ENCODE measurements at regions not wholly inside any gene's neighbourhood (a gene's known extent, or its start where the extent isn't known, plus 50 kb on each side); places are given as distances from the start of the nearest gene placed in this dataset.

- CTCF ChIA-PET = interaction anchor here (1.1 to 1.6 kb wide), 3 partner anchors 9 to 17 kb away, joined by 3 to 6 read pairs (median 4); no protein-coding TSS in a partner anchor
- TF ChIP-seq CTCF (IDR thresholded peaks at IDR 0.05; ENCODE audit: control extremely low read depth, extremely low read depth, low read depth, missing control alignments) = no peak
- DNase-seq (ENCODE audit: extremely low spot score) = no peak
- POLR2A ChIA-PET = no interaction called here
These were observed 253.1 kb downstream of the NPR3 start for GRCh38 chr5:32964261-32964660.

DNA sequence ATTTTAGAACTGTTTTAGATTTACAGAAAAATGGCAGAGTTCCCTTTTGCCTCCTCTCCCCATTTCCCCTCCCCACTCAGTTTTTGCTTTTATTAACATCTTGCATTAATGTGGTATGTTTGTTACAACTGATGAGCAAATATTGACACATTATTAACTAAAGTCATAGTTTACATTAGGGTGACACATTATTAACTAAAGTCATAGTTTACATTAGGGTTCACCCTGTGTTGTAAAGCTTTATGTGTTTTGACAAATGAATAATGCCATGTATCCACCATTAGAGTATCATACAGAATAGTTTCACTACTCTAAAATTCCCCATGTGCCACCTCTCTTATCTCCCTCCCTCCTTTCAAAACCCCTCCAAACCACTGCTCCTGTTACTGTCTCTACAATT lies 262.5 kb downstream of the NPR3 start:
- ChIA-PET POLR2A (no interaction called here), CTCF (no interaction called here)
- no peak for DNase-seq (ENCODE audit: extremely low spot score)
- no peak for TF ChIP-seq CTCF (IDR thresholded peaks at IDR 0.05; ENCODE audit: control extremely low read depth, extremely low read depth, low read depth, missing control alignments)

DNA sequence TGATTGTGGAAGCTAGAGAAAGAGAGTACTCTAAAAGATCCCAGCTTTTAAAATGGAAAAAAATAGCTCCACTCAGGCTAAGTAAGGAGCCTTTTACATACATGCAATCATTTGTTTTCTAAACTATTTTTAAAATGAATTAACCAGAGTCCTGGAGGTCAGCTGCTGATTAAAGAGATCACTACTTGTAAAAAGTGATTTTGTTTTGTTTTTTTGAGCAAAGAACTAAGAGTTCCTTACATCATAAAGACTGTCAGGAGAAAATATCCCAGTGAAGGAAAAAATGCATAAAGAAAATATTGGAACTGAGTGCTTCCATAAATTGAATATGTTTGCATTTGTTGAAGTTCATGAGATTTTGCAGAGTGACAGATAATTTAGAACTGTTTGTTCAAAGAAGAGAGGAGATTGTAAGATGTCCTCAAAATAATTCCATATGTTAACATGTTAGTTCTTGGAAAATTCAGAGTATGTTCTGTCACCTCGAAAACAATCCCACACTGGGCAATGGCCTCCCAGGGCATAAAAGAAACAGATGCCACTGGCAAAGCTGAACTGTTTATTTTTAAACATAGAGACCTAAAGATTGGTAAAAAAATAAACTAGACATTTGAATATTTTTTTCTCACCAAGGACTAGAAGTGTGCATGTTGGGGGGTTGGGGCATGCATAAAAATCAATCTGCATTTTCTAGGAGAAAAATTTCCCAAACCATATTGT lies 264.7 kb downstream of the NPR3 start:
- TF ChIP-seq CTCF (IDR thresholded peaks at IDR 0.05; ENCODE audit: control extremely low read depth, extremely low read depth, low read depth, missing control alignments) = no peak
- POLR2A ChIA-PET = no interaction called here
- no peak for DNase-seq (ENCODE audit: extremely low spot score)
- CTCF ChIA-PET = no interaction called here

DNA sequence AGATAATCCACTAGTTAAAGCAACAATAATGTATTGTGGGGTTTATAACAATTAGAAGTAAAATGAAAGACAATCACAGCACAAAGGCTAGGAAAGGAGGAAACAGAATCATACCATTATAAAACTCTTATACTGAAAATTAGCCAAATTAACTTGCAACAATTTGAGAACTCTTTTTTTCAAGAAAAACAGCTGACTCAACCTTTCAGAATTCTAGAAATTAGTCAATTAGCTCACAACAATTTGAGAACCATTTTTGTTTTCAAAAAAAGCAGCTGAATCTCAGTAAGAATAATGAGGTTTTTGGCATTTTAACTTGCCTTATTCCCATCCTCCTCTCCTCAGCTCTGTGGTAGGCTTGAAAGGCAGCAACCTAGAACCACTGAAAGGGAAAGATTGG lies 269.9 kb downstream of the NPR3 start:
- POLR2A ChIA-PET = no interaction called here
- DNase-seq (ENCODE audit: extremely low spot score) = no peak
- CTCF ChIA-PET = interaction anchor here (1.0 to 1.6 kb wide), 3 partner anchors 17 to 135 kb away, joined by 3 to 4 read pairs (median 3); no protein-coding TSS in a partner anchor
- TF ChIP-seq CTCF (IDR thresholded peaks at IDR 0.05; ENCODE audit: control extremely low read depth, extremely low read depth, low read depth, missing control alignments) = no peak

DNA sequence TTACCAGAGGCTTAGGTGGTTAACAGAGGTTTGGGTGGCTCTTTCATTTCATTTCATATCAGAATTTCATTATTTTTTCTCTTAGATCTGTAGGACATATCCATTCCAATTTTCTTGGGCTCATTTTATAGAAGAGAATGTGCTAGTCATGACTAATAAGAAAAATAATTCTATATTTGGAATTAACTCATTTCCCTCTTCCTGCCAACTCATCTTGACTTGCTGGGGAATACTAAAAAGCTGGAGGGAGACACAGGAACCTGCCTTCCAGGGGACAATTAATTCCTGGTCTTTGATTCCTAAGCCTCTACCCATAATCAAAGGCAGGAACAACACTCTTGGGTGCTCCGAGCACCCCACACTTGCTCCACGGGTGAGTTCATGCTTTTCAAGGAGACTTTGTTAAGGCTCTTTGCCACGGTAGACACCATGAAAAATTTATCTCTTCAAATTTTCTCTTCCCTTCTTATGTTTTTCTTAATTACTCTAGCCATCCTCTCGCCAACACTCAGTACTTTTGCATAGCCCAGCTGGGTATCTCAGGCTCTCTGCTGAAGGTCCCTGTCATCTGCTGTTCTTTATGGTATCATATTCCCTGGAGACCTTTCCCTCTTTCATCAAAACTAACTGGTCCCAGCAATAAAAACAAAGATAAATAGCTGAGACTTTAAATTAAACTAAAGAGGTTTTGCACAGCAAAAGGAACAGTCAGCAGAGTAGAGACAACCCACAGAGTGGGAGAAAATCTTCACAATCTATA lies 273.9 kb downstream of the NPR3 start:
- TF ChIP-seq CTCF (IDR thresholded peaks at IDR 0.05; ENCODE audit: control extremely low read depth, extremely low read depth, low read depth, missing control alignments) = no peak
- POLR2A ChIA-PET = no interaction called here
- no peak for DNase-seq (ENCODE audit: extremely low spot score)
- CTCF ChIA-PET = no interaction called here

- DNase-seq (ENCODE audit: extremely low spot score) = no peak
- POLR2A ChIA-PET = no interaction called here
- TF ChIP-seq CTCF (IDR thresholded peaks at IDR 0.05; ENCODE audit: control extremely low read depth, extremely low read depth, low read depth, missing control alignments) = no peak
- CTCF ChIA-PET = no interaction called here
These were observed 278.7 kb downstream of the NPR3 start for GRCh38 chr5:32989815-32990214.

All from GM10248 (cell line).